ENCODE measurements at regions not wholly inside any gene's neighbourhood (a gene's known extent, or its start where the extent isn't known, plus 50 kb on each side); places are given as distances from the start of the nearest gene placed in this dataset.

GRCh38 chr18:1510542-1511179 lies 606.0 kb downstream of the ADCYAP1 start:
- no peak for TF ChIP-seq JUND (IDR thresholded peaks at IDR 0.05)
- Histone ChIP-seq H3K9ac (ENCODE audit: low read length) (no peak overlapping the region), H3K79me2 (ENCODE audit: insufficient read depth, low read length) (no peaks in the 10 kb centered on the region), H3K27ac (ENCODE audit: low read depth, low read length) (no peak overlapping the region), H3K4me3 (replicated peaks in 1 of 2; ENCODE audit: low read depth in 1 of 2, low read length in 2 of 2) (no peak overlapping the region), H3K4me2 (ENCODE audit: low read length) (no peak overlapping the region), H3K27me3 (ENCODE audit: insufficient read depth, low read length) (no peaks in the 10 kb centered on the region; the same call in 1 of the 2 replicates), H2AFZ (ENCODE audit: low read depth, low read length, poor library complexity, severe bottlenecking) (no peak overlapping the region), H3K9me3 (ENCODE audit: control insufficient read depth in 1 of 2, insufficient read depth in 1 of 2, low read depth in 1 of 2, low read length in 2 of 2) (no peaks in the 10 kb centered on the region), H3K36me3 (ENCODE audit: control insufficient read depth in 1 of 2, insufficient read depth in 2 of 2, low read length in 2 of 2) (no peaks in the 10 kb centered on the region), H3K9me2 (ENCODE audit: insufficient read depth) (no peaks in the 10 kb centered on the region), H3K4me1 (ENCODE audit: control insufficient read depth in 1 of 2, insufficient read depth in 2 of 2, low read length in 2 of 2) (no peaks in the 10 kb centered on the region), H4K20me1 (ENCODE audit: insufficient read depth) (no peaks in the 10 kb centered on the region; the same call in 1 of the 2 replicates)
- ChIA-PET CTCF (no interaction called here), RAD21 (ENCODE audit: low non-redundant PET in 1 of 2, low total read pairs in 2 of 2, uncharacterized antibody in 2 of 2, unreplicated experiment in 2 of 2) (no interaction called here), POLR2A (no interaction called here)
- ATAC-seq (no peak), DNase-seq (ENCODE audit: low read depth, low spot score) (no peak)
- intact Hi-C loops (cut with micrococcal nuclease): no loop called here
- no TSS peak for BruUV-seq (replicated peaks)

GRCh38 chr18:1511619-1512311 lies 607.1 kb downstream of the ADCYAP1 start:
- Histone ChIP-seq H3K4me1 (ENCODE audit: control insufficient read depth in 1 of 2, insufficient read depth in 2 of 2, low read length in 2 of 2) (no peaks in the 10 kb centered on the region), H3K79me2 (ENCODE audit: insufficient read depth, low read length) (no peaks in the 10 kb centered on the region), H3K36me3 (ENCODE audit: control insufficient read depth in 1 of 2, insufficient read depth in 2 of 2, low read length in 2 of 2) (no peaks in the 10 kb centered on the region), H3K9me2 (ENCODE audit: insufficient read depth) (no peaks in the 10 kb centered on the region), H3K9ac (ENCODE audit: low read length) (no peak overlapping the region), H3K27me3 (ENCODE audit: insufficient read depth, low read length) (no peaks in the 10 kb centered on the region), H2AFZ (ENCODE audit: low read depth, low read length, poor library complexity, severe bottlenecking) (no peak overlapping the region), H4K20me1 (ENCODE audit: insufficient read depth) (no peaks in the 10 kb centered on the region; the same call in 1 of the 2 replicates), H3K4me2 (ENCODE audit: low read length) (no peak overlapping the region), H3K4me3 (replicated peaks in 1 of 2; ENCODE audit: low read depth in 1 of 2, low read length in 2 of 2) (no peak overlapping the region), H3K9me3 (ENCODE audit: control insufficient read depth in 1 of 2, insufficient read depth in 1 of 2, low read depth in 1 of 2, low read length in 2 of 2) (no peaks in the 10 kb centered on the region), H3K27ac (ENCODE audit: low read depth, low read length) (no peak overlapping the region)
- DNase-seq (ENCODE audit: low read depth, low spot score): no peak
- no peak for ATAC-seq
- RAD21 ChIA-PET (ENCODE audit: low non-redundant PET in 1 of 2, low total read pairs in 2 of 2, uncharacterized antibody in 2 of 2, unreplicated experiment in 2 of 2): no interaction called here
- BruUV-seq (replicated peaks): no TSS peak
- CTCF ChIA-PET: no interaction called here
- POLR2A ChIA-PET: no interaction called here
- intact Hi-C loops (cut with micrococcal nuclease): no loop called here
- TF ChIP-seq, protein P1, sequence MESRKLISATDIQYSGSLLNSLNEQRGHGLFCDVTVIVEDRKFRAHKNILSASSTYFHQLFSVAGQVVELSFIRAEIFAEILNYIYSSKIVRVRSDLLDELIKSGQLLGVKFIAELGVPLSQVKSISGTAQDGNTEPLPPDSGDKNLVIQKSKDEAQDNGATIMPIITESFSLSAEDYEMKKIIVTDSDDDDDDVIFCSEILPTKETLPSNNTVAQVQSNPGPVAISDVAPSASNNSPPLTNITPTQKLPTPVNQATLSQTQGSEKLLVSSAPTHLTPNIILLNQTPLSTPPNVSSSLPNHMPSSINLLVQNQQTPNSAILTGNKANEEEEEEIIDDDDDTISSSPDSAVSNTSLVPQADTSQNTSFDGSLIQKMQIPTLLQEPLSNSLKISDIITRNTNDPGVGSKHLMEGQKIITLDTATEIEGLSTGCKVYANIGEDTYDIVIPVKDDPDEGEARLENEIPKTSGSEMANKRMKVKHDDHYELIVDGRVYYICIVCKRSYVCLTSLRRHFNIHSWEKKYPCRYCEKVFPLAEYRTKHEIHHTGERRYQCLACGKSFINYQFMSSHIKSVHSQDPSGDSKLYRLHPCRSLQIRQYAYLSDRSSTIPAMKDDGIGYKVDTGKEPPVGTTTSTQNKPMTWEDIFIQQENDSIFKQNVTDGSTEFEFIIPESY (IDR thresholded peaks at IDR 0.05; ENCODE audit: extremely low read depth, insufficient replicate concordance, low read length): no peak
- TF ChIP-seq ZFX (IDR thresholded peaks at IDR 0.05): no peak
- no peak for TF ChIP-seq CBX3 (IDR thresholded peaks at IDR 0.05; ENCODE audit: low read depth)
- TF ChIP-seq TCF7L2 (IDR thresholded peaks at IDR 0.05; ENCODE audit: borderline replicate concordance, extremely low read depth, insufficient read depth, insufficient read length): no peak
- no peak for TF ChIP-seq SRF (IDR thresholded peaks at IDR 0.05; ENCODE audit: low read depth)
- TF ChIP-seq EGR1 (IDR thresholded peaks at IDR 0.05; ENCODE audit: low read depth): no peak
